ENCODE measurements at regions not wholly inside any gene's neighbourhood (a gene's known extent, or its start where the extent isn't known, plus 50 kb on each side); places are given as distances from the start of the nearest gene placed in this dataset.

GRCh38 chr11:122209619-122210366 is 93.8 kb upstream of the BLID start:
- TF ChIP-seq CTCF (IDR thresholded peaks at IDR 0.05; ENCODE audit: borderline replicate concordance, extremely low read depth, low read length, poor library complexity, severe bottlenecking) (no peak), EZH2 (IDR thresholded peaks at IDR 0.05; ENCODE audit: borderline replicate concordance, low read depth, low read length, severe bottlenecking) (no peak)
